HCT116 (cell line): ENCODE measurements at regions not wholly inside any gene's neighbourhood (a gene's known extent, or its start where the extent isn't known, plus 50 kb on each side); places are given as distances from the start of the nearest gene placed in this dataset.

Source experiments
- ATAC-seq: fragments of 200-7000 bp; cut with Tn5 transposase; 2 replicates; pipeline ENCODE4 v1.9.1; 2020; ENCODE audit warnings: mild to moderate bottlenecking, moderate library complexity
- BruUV-seq: library from RNA; stranded (reverse); fragments of 400-500 nt; replicated peaks from 2 replicates; lab custom pipeline; 2021; lab: Mats Ljungman, UMichigan
- CTCF ChIA-PET: fragments of 300-600 bp; sonication (Branson Sonifier 250); formaldehyde crosslinking; loops from one replicate; lab custom pipeline; 2021; ENCODE audit warnings: antibody characterized with exemption; lab: Charles Lee
- POLR2A ChIA-PET: fragments of 300-600, 350-600 bp; sonication (Branson Sonifier 250); formaldehyde crosslinking; loops from one replicate; lab custom pipeline; 2021; ENCODE audit warnings: antibody characterized with exemption; lab: Charles Lee
- RAD21 ChIA-PET, 2 experiments: fragments of 300-600 bp; sonication (Branson Sonifier 250); formaldehyde crosslinking; loops; one replicate each; lab custom pipeline; 2023; ENCODE audit warnings: low total read pairs in 2 of 2; ENCODE audit not compliant: uncharacterized antibody in 2 of 2, unreplicated experiment in 2 of 2, low non-redundant PET in 1 of 2; lab: Charles Lee
- DNase-seq: peaks from one replicate; pipeline ENCODE4 v3.0.0-alpha.2; 2010; ENCODE audit warnings: low read depth, low spot score
- H2AFZ ChIP-seq: fragments of 200-600 bp; shearing (Covaris generic), sonication (generic); 2 replicates; pipeline ENCODE4 v1.6.1; 2017; ENCODE audit warnings: low read depth, mixed run types, mixed read lengths, antibody characterized with exemption, low read length; ENCODE audit not compliant: poor library complexity, severe bottlenecking
- H3K27ac ChIP-seq: 2 replicates; pipeline ENCODE4 v1.5.1; 2012; ENCODE audit warnings: low read depth, low read length
- H3K27me3 ChIP-seq: fragments of 200-600 bp; sonication (generic); 2 replicates; pipeline ENCODE4 v1.6.1; 2016; ENCODE audit warnings: mixed run types, low read length, mixed read lengths; ENCODE audit not compliant: insufficient read depth
- H3K36me3 ChIP-seq, 2 experiments: fragments of 200-500 bp in 1 of 2; fragments of 200-600 bp in 1 of 2; sonication (Bioruptor generic) in 1 of 2; sonication (generic) in 1 of 2; 2 replicates each; pipeline versions ENCODE4 v1.5.1 to v1.6.1; 2014 to 2016; ENCODE audit warnings: low read length in 2 of 2, inconsistent platforms in 1 of 2, mixed read lengths in 1 of 2, mixed run types in 1 of 2; ENCODE audit not compliant: insufficient read depth in 2 of 2, control insufficient read depth in 1 of 2
- H3K4me1 ChIP-seq, 2 experiments: fragments of 200-600 bp in 1 of 2; sonication (generic) in 1 of 2; 2 replicates each; pipeline versions ENCODE4 v1.5.1 to v1.6.1; 2012 to 2017; ENCODE audit warnings: low read length in 2 of 2, inconsistent platforms in 1 of 2, mild to moderate bottlenecking in 1 of 2, mixed read lengths in 1 of 2, mixed run types in 1 of 2, moderate library complexity in 1 of 2; ENCODE audit not compliant: insufficient read depth in 2 of 2, control insufficient read depth in 1 of 2
- H3K4me2 ChIP-seq: fragments of 200-600 bp; sonication (generic); 2 replicates; pipeline ENCODE4 v1.6.1; 2017; ENCODE audit warnings: mixed run types, low read length, mixed read lengths
- H3K4me3 ChIP-seq, 2 experiments: fragments of 200-600 bp in 1 of 2; sonication (generic) in 1 of 2; replicated peaks in 1 of 2; 2 replicates each; pipeline ENCODE4 v1.5.1; 2011 to 2016; ENCODE audit warnings: low read length in 2 of 2, control low read depth in 1 of 2, low read depth in 1 of 2, mild to moderate bottlenecking in 1 of 2, mixed read lengths in 1 of 2, mixed run types in 1 of 2
- H3K79me2 ChIP-seq: fragments of 200-600 bp; sonication (generic); 2 replicates; pipeline ENCODE4 v1.6.1; 2017; ENCODE audit warnings: mild to moderate bottlenecking, mixed run types, low read length, moderate library complexity, mixed read lengths; ENCODE audit not compliant: insufficient read depth
- H3K9ac ChIP-seq: fragments of 200-600 bp; sonication (generic); 2 replicates; pipeline ENCODE4 v1.6.1; 2016; ENCODE audit warnings: low read length, mixed read lengths
- H3K9me2 ChIP-seq: fragments of 200-600 bp; sonication (generic), shearing (Covaris generic); 2 replicates; pipeline ENCODE4 v1.6.1; 2017; ENCODE audit warnings: mixed run types, mild to moderate bottlenecking, moderate library complexity; ENCODE audit not compliant: insufficient read depth
- H3K9me3 ChIP-seq, 2 experiments: fragments of 200-500 bp in 1 of 2; fragments of 200-600 bp in 1 of 2; sonication (Bioruptor generic) in 1 of 2; sonication (generic) in 1 of 2; 2 replicates each; pipeline ENCODE4 v1.6.1; 2014 to 2017; ENCODE audit warnings: low read length in 2 of 2, mixed read lengths in 2 of 2, inconsistent platforms in 1 of 2, low read depth in 1 of 2, mild to moderate bottlenecking in 1 of 2, mixed run types in 1 of 2, moderate library complexity in 1 of 2; ENCODE audit not compliant: control insufficient read depth in 1 of 2, insufficient read depth in 1 of 2
- H4K20me1 ChIP-seq: fragments of 200-600 bp; sonication (generic), shearing (Covaris generic); 2 replicates; pipeline ENCODE4 v1.6.1; 2017; ENCODE audit warnings: mixed run types, mild to moderate bottlenecking, moderate library complexity; ENCODE audit not compliant: insufficient read depth
- ATF3 ChIP-seq: IDR thresholded peaks from 2 replicates; pipeline ENCODE4 v1.6.1; 2012
- CBX3 ChIP-seq: IDR thresholded peaks from 2 replicates; pipeline ENCODE4 v1.6.1; 2012; ENCODE audit warnings: low read depth
- CTCF ChIP-seq, 3 experiments: fragments of 200-600 bp in 1 of 3; sonication (generic) in 1 of 3; IDR thresholded peaks in 2 of 3; conservative IDR thresholded peaks in 1 of 3; 2 replicates each; pipeline ENCODE4 v1.5.1; 2012 to 2017; ENCODE audit warnings: low read depth in 2 of 3, low read length in 2 of 3, antibody characterized with exemption in 1 of 3, borderline replicate concordance in 1 of 3, control low read depth in 1 of 3, mild to moderate bottlenecking in 1 of 3, mixed read lengths in 1 of 3, mixed run types in 1 of 3, moderate library complexity in 1 of 3; ENCODE audit not compliant: insufficient read depth in 1 of 3
- EGR1 ChIP-seq: IDR thresholded peaks from 2 replicates; pipeline ENCODE4 v1.6.1; 2012; ENCODE audit warnings: low read depth
- ELF1 ChIP-seq: IDR thresholded peaks from 2 replicates; pipeline ENCODE4 v1.6.1; 2012; ENCODE audit warnings: low read depth, borderline replicate concordance
- EZH2 ChIP-seq: fragments of 200-600 bp; sonication (generic); IDR thresholded peaks from 2 replicates; pipeline ENCODE4 v1.6.1; 2017; ENCODE audit warnings: antibody characterized with exemption, mixed run types
- EZH2phosphoT487 ChIP-seq: fragments of 200-600 bp; IDR thresholded peaks from 2 replicates; pipeline ENCODE4 v1.6.1; 2018; ENCODE audit warnings: antibody characterized with exemption, borderline replicate concordance
- FOSL1 ChIP-seq: IDR thresholded peaks from 2 replicates; pipeline ENCODE4 v1.6.1; 2012; ENCODE audit warnings: low read depth
- MAX ChIP-seq: IDR thresholded peaks from 2 replicates; pipeline ENCODE4 v1.6.1; 2012
- POLR2A ChIP-seq: IDR thresholded peaks from 2 replicates; pipeline ENCODE4 v1.7.0; 2011; ENCODE audit warnings: borderline replicate concordance; ENCODE audit not compliant: insufficient read depth, insufficient read length; ENCODE audit errors: extremely low read depth
- POLR2AphosphoS5 ChIP-seq: IDR thresholded peaks from 2 replicates; pipeline ENCODE4 v1.6.1; 2011; ENCODE audit warnings: mild to moderate bottlenecking, low read depth, low read length, moderate library complexity
- REST ChIP-seq: IDR thresholded peaks from 2 replicates; pipeline ENCODE4 v1.6.1; 2012; ENCODE audit warnings: low read depth
- SP1 ChIP-seq: IDR thresholded peaks from 2 replicates; pipeline ENCODE4 v1.6.1; 2012; ENCODE audit warnings: low read depth
- SRF ChIP-seq: IDR thresholded peaks from 2 replicates; pipeline ENCODE4 v1.6.1; 2012; ENCODE audit warnings: low read depth
- TCF7L2 ChIP-seq: IDR thresholded peaks from 2 replicates; pipeline ENCODE4 v1.7.0; 2011; ENCODE audit warnings: borderline replicate concordance, inconsistent platforms; ENCODE audit not compliant: insufficient read depth, insufficient read length; ENCODE audit errors: extremely low read depth
- intact Hi-C: fragments of 100-400 bp; cut with micrococcal nuclease; formaldehyde crosslinking; loops from 2 replicates; pipeline ENCODE4 v1.10.0; 2022

- no peak overlapping the region for H2AFZ ChIP-seq
- H3K27ac ChIP-seq, result no peak overlapping the region
- no peaks in the 10 kb centered on the region for H4K20me1 ChIP-seq
- ChIA-PET CTCF (no interaction called here), RAD21 (no interaction called here), POLR2A (no interaction called here)
- no peaks in the 10 kb centered on the region for H3K9me3 ChIP-seq
- no peaks in the 10 kb centered on the region for H3K79me2 ChIP-seq
- DNase-seq (no peak), ATAC-seq (no peak)
- intact Hi-C loops, result no loop called here
- TF ChIP-seq EZH2phosphoT487 (no peak), REST (no peak), CTCF (IDR thresholded peaks at IDR 0.05 in 2 of 3, conservative IDR thresholded peaks at IDR 0.05 in 1 of 3; ENCODE audit: borderline replicate concordance in 1 of 3, insufficient read depth in 1 of 3, low read depth in 2 of 3, low read length in 2 of 3) (no peak), POLR2A (no peak), SP1 (no peak), EZH2 (no peak), POLR2AphosphoS5 (no peak), FOSL1 (no peak), CBX3 (no peak), TCF7L2 (no peak), EGR1 (no peak), MAX (no peak), ELF1 (no peak), SRF (no peak), ATF3 (no peak)
- no peaks in the 10 kb centered on the region for H3K36me3 ChIP-seq
- no peaks in the 10 kb centered on the region for H3K4me1 ChIP-seq
- BruUV-seq, result no TSS peak
- H3K9ac ChIP-seq, result no peak overlapping the region
- no peaks in the 10 kb centered on the region for H3K27me3 ChIP-seq
- H3K4me3 ChIP-seq, result no peak overlapping the region
- no peaks in the 10 kb centered on the region for H3K9me2 ChIP-seq
- no peak overlapping the region for H3K4me2 ChIP-seq
These were observed 502.4 kb downstream of the NLGN4X start for GRCh38 chrX:5726224-5726623.
